MM.1S (cell line): ENCODE measurements at regions not wholly inside any gene's neighbourhood (a gene's known extent, or its start where the extent isn't known, plus 50 kb on each side); places are given as distances from the start of the nearest gene placed in this dataset.

Experiments
- DNase-seq: peaks from one replicate; pipeline ENCODE4 v3.0.0-alpha.2; 2015
- H2AFZ ChIP-seq: fragments of 300-600 bp; sonication (generic); 2 replicates; pipeline ENCODE4 v1.6.0; 2016; ENCODE audit warnings: antibody characterized with exemption, low read length
- H3F3A ChIP-seq: fragments of 300-600 bp; sonication (generic); 2 replicates; pipeline ENCODE4 v1.6.1; 2016; ENCODE audit warnings: mild to moderate bottlenecking, antibody characterized with exemption, low read length, moderate library complexity, mixed read lengths; ENCODE audit not compliant: insufficient read depth
- H3K27ac ChIP-seq: fragments of 300-600 bp; sonication (generic); 2 replicates; pipeline ENCODE4 v1.5.1; 2016; ENCODE audit warnings: mild to moderate bottlenecking, low read length
- H3K27me3 ChIP-seq: fragments of 300-600 bp; sonication (generic); replicated peaks from 2 replicates; pipeline ENCODE4 v1.6.0; 2016; ENCODE audit warnings: low read length; ENCODE audit not compliant: insufficient read depth
- H3K36me3 ChIP-seq: fragments of 300-600 bp; sonication (generic); replicated peaks from 2 replicates; pipeline ENCODE4 v1.6.1; 2016; ENCODE audit warnings: mild to moderate bottlenecking, low read length, mixed read lengths; ENCODE audit not compliant: insufficient read depth
- H3K4me1 ChIP-seq: fragments of 300-600 bp; sonication (generic); 2 replicates; pipeline ENCODE4 v1.6.1; 2016; ENCODE audit warnings: low read length, mixed read lengths
- H3K4me2 ChIP-seq: fragments of 300-600 bp; sonication (generic); 2 replicates; pipeline ENCODE4 v1.6.0; 2016; ENCODE audit warnings: low read depth, low read length
- H3K4me3 ChIP-seq: fragments of 300-600 bp; sonication (generic); 2 replicates; pipeline ENCODE4 v1.5.1; 2016; ENCODE audit warnings: low read length, mixed read lengths
- H3K79me2 ChIP-seq: fragments of 300-600 bp; sonication (generic); 2 replicates; pipeline ENCODE4 v1.6.1; 2016; ENCODE audit warnings: mixed run types, low read length, mixed read lengths
- H3K9ac ChIP-seq: fragments of 300-600 bp; sonication (generic); 2 replicates; pipeline ENCODE4 v1.6.1; 2016; ENCODE audit warnings: low read length, mixed read lengths
- H3K9me2 ChIP-seq: fragments of 300-600 bp; sonication (generic); replicated peaks from 2 replicates; pipeline ENCODE4 v1.6.1; 2016; ENCODE audit warnings: mild to moderate bottlenecking, low read length, mixed read lengths; ENCODE audit not compliant: insufficient read depth
- H3K9me3 ChIP-seq: fragments of 300-600 bp; sonication (generic); replicated peaks from 2 replicates; pipeline ENCODE4 v1.6.1; 2016; ENCODE audit warnings: mild to moderate bottlenecking, low read length, mixed read lengths; ENCODE audit not compliant: insufficient read depth
- H4K20me1 ChIP-seq: fragments of 300-600 bp; sonication (generic); 2 replicates; pipeline ENCODE4 v1.6.1; 2016; ENCODE audit warnings: mild to moderate bottlenecking, low read length, moderate library complexity, mixed read lengths; ENCODE audit not compliant: insufficient read depth
- CTCF ChIP-seq: fragments of 300-600 bp; sonication (generic); IDR thresholded peaks from 2 replicates; pipeline ENCODE4 v1.5.1; 2016; ENCODE audit warnings: antibody characterized with exemption, low read length, mixed read lengths
- EZH2 ChIP-seq: fragments of 300-600 bp; sonication (generic); optimal IDR thresholded peaks from 2 replicates; pipeline ENCODE3; 2017; ENCODE audit warnings: low read depth, mild to moderate bottlenecking, antibody characterized with exemption, low read length, mixed read lengths
- EZH2phosphoT487 ChIP-seq: fragments of 300-600 bp; sonication (generic); IDR thresholded peaks from 2 replicates; pipeline ENCODE4 v1.6.1; 2018; ENCODE audit warnings: antibody characterized with exemption, low read length

DNA sequence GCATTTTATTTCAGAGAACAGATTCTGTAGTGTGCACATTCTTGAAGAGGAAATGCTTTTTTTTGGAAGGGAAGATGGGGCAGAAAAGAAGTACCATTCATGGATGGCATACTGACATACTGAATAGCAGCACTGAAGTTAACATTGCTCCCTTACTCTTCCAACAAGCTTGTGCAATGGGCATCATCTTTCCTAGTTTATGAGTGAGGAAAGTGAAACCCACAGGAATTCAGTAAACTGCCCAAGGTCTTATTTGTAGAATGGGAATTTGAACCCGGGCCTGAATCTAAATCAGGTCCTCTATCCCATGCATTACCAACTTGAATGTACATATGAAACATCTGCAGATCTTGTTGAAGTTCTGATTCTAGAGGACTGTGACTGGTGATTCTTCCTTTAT, 215.7 kb upstream of the FGGY start:
- Histone ChIP-seq H3K4me1 (no peaks in the 10 kb centered on the region), H3K27me3 (no peaks in the 10 kb centered on the region), H3K36me3 (no peaks in the 10 kb centered on the region), H3F3A (no peaks in the 10 kb centered on the region), H2AFZ (no peak overlapping the region), H3K9ac (no peak overlapping the region), H4K20me1 (no peaks in the 10 kb centered on the region), H3K4me3 (no peak overlapping the region), H3K27ac (no peak overlapping the region), H3K79me2 (no peaks in the 10 kb centered on the region), H3K9me2 (no peaks in the 10 kb centered on the region), H3K4me2 (no peak overlapping the region), H3K9me3 (no peaks in the 10 kb centered on the region)
- TF ChIP-seq EZH2 = no peak
- no peak for TF ChIP-seq EZH2phosphoT487
- no peak for TF ChIP-seq CTCF
- DNase-seq = no peak

DNA sequence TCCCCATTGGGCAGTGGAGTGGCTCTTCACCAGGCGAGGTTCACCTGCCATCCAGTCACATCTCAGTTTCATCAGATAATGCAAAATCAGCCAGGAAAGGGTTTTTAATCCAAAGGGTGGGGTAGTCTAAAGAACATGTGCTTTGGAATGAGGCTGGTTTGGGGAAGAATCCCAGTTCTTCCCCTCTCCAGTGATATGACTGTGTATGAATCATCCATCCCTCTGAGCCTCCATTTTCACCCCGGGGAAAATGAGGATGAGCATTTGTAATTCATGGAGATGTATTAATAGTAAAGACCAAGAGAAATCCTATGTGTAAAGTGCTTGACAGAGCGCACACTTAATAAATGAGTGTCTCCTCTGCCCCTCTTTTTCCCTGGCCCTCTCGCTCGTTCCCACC, 215.1 kb upstream of the FGGY start:
- Histone ChIP-seq H3K9me3 (no peaks in the 10 kb centered on the region), H3K27ac (no peak overlapping the region), H3K9ac (no peak overlapping the region), H3K36me3 (no peaks in the 10 kb centered on the region), H3K4me1 (no peaks in the 10 kb centered on the region), H2AFZ (no peak overlapping the region), H4K20me1 (no peaks in the 10 kb centered on the region), H3F3A (no peaks in the 10 kb centered on the region), H3K4me3 (no peak overlapping the region), H3K9me2 (no peaks in the 10 kb centered on the region), H3K79me2 (no peaks in the 10 kb centered on the region), H3K27me3 (no peaks in the 10 kb centered on the region), H3K4me2 (no peak overlapping the region)
- TF ChIP-seq EZH2 (no peak), CTCF (no peak), EZH2phosphoT487 (no peak)
- DNase-seq = no peak

DNA sequence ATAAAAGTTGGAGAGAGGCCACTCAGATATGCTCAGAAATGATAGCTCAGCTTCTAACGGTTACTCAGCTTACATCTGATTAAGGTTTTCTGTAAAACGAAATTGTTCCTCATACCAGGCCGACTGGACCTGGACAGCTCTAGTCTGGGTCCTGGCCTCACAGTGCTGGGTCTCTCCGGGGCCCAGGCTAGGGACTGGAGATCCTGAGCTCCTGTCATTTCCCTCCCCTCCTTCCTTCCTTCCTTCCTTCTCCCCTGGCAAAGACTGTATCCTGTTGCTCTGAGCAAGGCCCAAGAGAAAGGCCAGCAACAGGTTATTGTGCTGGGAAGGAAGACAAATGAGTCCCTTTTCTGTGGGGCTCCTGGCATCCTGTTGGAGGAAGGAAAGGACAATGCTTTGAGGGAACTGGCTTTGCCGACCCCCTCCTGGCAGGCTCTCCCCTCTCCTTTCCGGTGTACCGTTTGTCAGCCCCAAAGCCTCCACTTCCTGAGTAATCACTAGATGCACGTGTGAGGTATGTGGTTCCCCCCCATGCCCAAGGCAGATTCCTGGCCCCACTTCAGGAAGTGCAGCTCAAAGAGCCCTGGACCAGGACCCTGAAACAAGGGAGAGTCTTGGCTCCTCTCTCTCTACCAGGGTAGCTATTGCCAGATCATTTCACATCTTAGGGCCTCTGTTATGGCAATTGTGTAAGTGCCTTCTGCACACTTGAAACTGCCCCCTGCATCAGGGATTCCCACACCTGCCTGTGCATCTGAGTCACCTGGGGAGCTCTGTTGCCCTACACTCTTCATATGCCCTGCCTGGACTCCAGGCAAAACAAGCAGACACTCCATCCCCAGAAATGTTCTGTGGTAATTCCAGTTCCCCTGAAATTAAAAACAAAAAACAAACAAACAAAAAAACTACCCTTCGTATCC, 212.7 kb upstream of the FGGY start:
- no peaks in the 10 kb centered on the region for H3K9me3 ChIP-seq
- H3K4me1 ChIP-seq = no peaks in the 10 kb centered on the region
- H3K27ac ChIP-seq = no peak overlapping the region
- no peaks in the 10 kb centered on the region for H3K27me3 ChIP-seq
- H3K36me3 ChIP-seq = no peaks in the 10 kb centered on the region
- no peak overlapping the region for H3K9ac ChIP-seq
- no peaks in the 10 kb centered on the region for H3F3A ChIP-seq
- H3K79me2 ChIP-seq = no peaks in the 10 kb centered on the region
- H2AFZ ChIP-seq = no peak overlapping the region
- H3K4me3 ChIP-seq = no peak overlapping the region
- no peaks in the 10 kb centered on the region for H4K20me1 ChIP-seq
- DNase-seq = no peak
- no peak for TF ChIP-seq EZH2phosphoT487
- TF ChIP-seq EZH2 = no peak
- H3K9me2 ChIP-seq = no peaks in the 10 kb centered on the region
- no peak overlapping the region for H3K4me2 ChIP-seq

DNA sequence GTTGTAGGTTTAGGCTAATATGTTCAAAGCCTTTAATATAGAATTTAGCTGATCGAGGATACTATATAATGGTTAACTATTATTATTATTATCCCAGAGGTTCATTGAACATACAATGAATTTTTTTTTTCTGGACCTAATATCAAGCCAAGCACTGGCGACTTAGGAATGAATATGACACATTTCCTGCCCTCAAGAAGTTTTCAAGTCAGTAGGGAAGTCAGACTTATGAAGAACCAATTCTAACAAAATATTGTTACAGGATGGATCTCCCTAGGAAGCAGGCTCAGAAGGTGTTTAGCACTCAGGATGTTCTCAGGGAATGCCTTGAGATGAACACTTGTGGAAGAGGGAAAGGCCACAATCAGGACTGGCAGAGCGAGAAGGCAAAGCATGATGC, 211.8 kb upstream of the FGGY start:
- no peaks in the 10 kb centered on the region for H3K9me2 ChIP-seq
- no peak overlapping the region for H2AFZ ChIP-seq
- no peak overlapping the region for H3K9ac ChIP-seq
- no peaks in the 10 kb centered on the region for H3K79me2 ChIP-seq
- H4K20me1 ChIP-seq = no peaks in the 10 kb centered on the region
- no peaks in the 10 kb centered on the region for H3K4me1 ChIP-seq
- H3K27ac ChIP-seq = no peak overlapping the region
- no peak for TF ChIP-seq CTCF
- no peak for TF ChIP-seq EZH2
- TF ChIP-seq EZH2phosphoT487 = no peak
- H3K4me3 ChIP-seq = no peak overlapping the region
- no peak overlapping the region for H3K4me2 ChIP-seq
- DNase-seq = no peak
- H3K9me3 ChIP-seq = no peaks in the 10 kb centered on the region
- H3F3A ChIP-seq = no peaks in the 10 kb centered on the region
- no peaks in the 10 kb centered on the region for H3K36me3 ChIP-seq
- H3K27me3 ChIP-seq = no peaks in the 10 kb centered on the region
